SK-N-SH (cell line): ENCODE measurements at regions not wholly inside any gene's neighbourhood (a gene's known extent, or its start where the extent isn't known, plus 50 kb on each side); places are given as distances from the start of the nearest gene placed in this dataset.

Experiments used
- EP300 ChIP-seq, 2 experiments: IDR thresholded peaks; 2 replicates each; pipeline versions ENCODE4 v1.4.0 to v1.6.1; 2012; ENCODE audit warnings: borderline replicate concordance in 1 of 2, low read depth in 1 of 2, low read length in 1 of 2
- FOXJ3 ChIP-seq: sonication (generic); formaldehyde crosslinking; IDR thresholded peaks from 2 replicates; pipeline ENCODE4 v1.5.1; 2020; ENCODE audit warnings: mild to moderate bottlenecking, missing genetic modification reagents
- FOXM1 ChIP-seq: IDR thresholded peaks from 2 replicates; pipeline ENCODE4 v1.4.0; 2012; ENCODE audit warnings: low read depth, mild to moderate bottlenecking
- PBX3 ChIP-seq: IDR thresholded peaks from 2 replicates; pipeline ENCODE4; 2012
- RAD21 ChIP-seq: IDR thresholded peaks from 2 replicates; pipeline ENCODE4 v1.6.1; 2012; ENCODE audit warnings: mild to moderate bottlenecking, low read length
- RCOR1 ChIP-seq: fragments of 150-350 bp; IDR thresholded peaks from 2 replicates; pipeline ENCODE4 v1.6.1; 2017; ENCODE audit warnings: antibody characterized with exemption, low read length
- TF ChIP-seq, protein P1 (sequence below): fragments of 200-600 bp; sonication (generic); IDR thresholded peaks from 2 replicates; pipeline ENCODE4 v1.6.1; 2017; ENCODE audit warnings: antibody characterized with exemption, mild to moderate bottlenecking, moderate library complexity

DNA sequence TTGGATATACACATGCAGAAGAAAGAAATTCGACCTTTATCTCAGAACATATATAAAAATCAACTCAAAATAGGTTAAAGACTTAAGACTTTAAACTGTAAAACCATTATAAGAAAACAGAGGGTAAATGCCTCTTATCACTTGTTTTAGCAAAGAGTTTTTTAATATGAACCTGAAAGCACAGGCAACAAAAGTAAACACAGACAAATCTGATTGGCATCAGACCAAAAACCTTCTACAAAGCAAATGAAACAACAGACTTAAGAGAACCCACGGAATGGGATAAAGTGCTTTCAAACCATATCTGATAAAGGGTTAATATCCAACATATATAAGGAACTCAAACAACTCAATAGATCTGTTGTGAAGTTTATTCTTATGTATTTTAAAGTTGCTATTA lies 309.9 kb upstream of the OPRM1 start:
- TF ChIP-seq FOXM1 (no peak), EP300 (IDR thresholded peaks at IDR 0.05; ENCODE audit: borderline replicate concordance in 1 of 2, low read depth in 1 of 2, low read length in 1 of 2) (no peak), RCOR1 (no peak), FOXJ3 (no peak), PBX3 (no peak), RAD21 (no peak)
- TF ChIP-seq, protein P1, sequence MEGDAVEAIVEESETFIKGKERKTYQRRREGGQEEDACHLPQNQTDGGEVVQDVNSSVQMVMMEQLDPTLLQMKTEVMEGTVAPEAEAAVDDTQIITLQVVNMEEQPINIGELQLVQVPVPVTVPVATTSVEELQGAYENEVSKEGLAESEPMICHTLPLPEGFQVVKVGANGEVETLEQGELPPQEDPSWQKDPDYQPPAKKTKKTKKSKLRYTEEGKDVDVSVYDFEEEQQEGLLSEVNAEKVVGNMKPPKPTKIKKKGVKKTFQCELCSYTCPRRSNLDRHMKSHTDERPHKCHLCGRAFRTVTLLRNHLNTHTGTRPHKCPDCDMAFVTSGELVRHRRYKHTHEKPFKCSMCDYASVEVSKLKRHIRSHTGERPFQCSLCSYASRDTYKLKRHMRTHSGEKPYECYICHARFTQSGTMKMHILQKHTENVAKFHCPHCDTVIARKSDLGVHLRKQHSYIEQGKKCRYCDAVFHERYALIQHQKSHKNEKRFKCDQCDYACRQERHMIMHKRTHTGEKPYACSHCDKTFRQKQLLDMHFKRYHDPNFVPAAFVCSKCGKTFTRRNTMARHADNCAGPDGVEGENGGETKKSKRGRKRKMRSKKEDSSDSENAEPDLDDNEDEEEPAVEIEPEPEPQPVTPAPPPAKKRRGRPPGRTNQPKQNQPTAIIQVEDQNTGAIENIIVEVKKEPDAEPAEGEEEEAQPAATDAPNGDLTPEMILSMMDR: no peak
